HUES64 (cell line): ENCODE measurements at regions not wholly inside any gene's neighbourhood (a gene's known extent, or its start where the extent isn't known, plus 50 kb on each side); places are given as distances from the start of the nearest gene placed in this dataset.

ENCODE experiments used
- H3K27ac ChIP-seq: 2 replicates; pipeline ENCODE4 v1.7.0; 2013; ENCODE audit warnings: low read depth, low read length, inconsistent platforms
- H3K27me3 ChIP-seq: 2 replicates; pipeline ENCODE4 v1.6.1; 2013; ENCODE audit warnings: mild to moderate bottlenecking, low read length; ENCODE audit not compliant: insufficient read depth
- H3K36me3 ChIP-seq: 2 replicates; pipeline ENCODE4 v1.6.1; 2013; ENCODE audit warnings: mild to moderate bottlenecking, low read length; ENCODE audit not compliant: insufficient read depth
- H3K4me1 ChIP-seq: 2 replicates; pipeline ENCODE4 v1.6.1; 2013; ENCODE audit warnings: mild to moderate bottlenecking, low read length, moderate library complexity; ENCODE audit not compliant: insufficient read depth
- H3K4me3 ChIP-seq: 2 replicates; pipeline ENCODE4 v1.5.1; 2013; ENCODE audit warnings: mild to moderate bottlenecking, low read length, moderate library complexity
- H3K9ac ChIP-seq: 2 replicates; pipeline ENCODE4 v1.6.1; 2013; ENCODE audit warnings: mild to moderate bottlenecking, low read depth, low read length
- H3K9me3 ChIP-seq: 2 replicates; pipeline ENCODE4 v1.6.1; 2013; ENCODE audit warnings: low read depth, low read length; ENCODE audit not compliant: insufficient read depth
- WGBS: fragments of 150-250, 120-280 bp; methylation state at CpG from one replicate; pipeline ENCODE4 v1.1.7; 2013; ENCODE audit warnings: missing lambda C conversion rate; 5-methylcytosine and 5-hydroxymethylcytosine counted together

DNA sequence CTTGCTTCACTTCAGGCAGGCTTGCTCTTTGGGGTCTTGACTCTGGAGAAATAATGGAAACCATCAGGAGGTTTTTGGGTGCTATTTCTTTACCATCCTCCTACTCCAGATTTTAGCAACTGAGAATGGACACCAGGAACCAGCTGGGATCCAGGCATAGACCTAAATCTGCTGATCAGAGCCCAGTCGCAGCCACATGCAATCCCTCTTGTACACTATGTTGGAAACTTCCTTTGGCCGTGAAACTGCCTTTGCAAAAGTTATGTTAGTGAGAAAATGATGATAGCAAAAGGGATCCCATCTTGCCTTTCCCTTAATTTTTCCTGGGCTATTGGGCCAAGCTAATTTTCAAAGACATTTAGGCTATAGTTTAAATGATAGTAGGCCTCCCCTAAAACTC is 158.8 kb upstream of the ARL4C start:
- Histone ChIP-seq H3K27ac (no peak overlapping the region), H3K4me1 (no peaks in the 10 kb centered on the region), H3K9me3 (no peaks in the 10 kb centered on the region), H3K9ac (no peak overlapping the region), H3K4me3 (no peak overlapping the region), H3K36me3 (no peaks in the 10 kb centered on the region), H3K27me3 (no peaks in the 10 kb centered on the region)
- 98% methylated on average over 2 of the region's 2 CpGs for WGBS

- H3K36me3 ChIP-seq = no peaks in the 10 kb centered on the region
- H3K27ac ChIP-seq = no peak overlapping the region
- no peaks in the 10 kb centered on the region for H3K27me3 ChIP-seq
- WGBS = 98% methylated on average over 6 of the region's 6 CpGs
- H3K9me3 ChIP-seq = no peaks in the 10 kb centered on the region
- H3K9ac ChIP-seq = no peak overlapping the region
- no peak overlapping the region for H3K4me3 ChIP-seq
- H3K4me1 ChIP-seq = no peaks in the 10 kb centered on the region
Observed at GRCh38 chr2:234650911-234651310, 154.0 kb upstream of the ARL4C start.

DNA sequence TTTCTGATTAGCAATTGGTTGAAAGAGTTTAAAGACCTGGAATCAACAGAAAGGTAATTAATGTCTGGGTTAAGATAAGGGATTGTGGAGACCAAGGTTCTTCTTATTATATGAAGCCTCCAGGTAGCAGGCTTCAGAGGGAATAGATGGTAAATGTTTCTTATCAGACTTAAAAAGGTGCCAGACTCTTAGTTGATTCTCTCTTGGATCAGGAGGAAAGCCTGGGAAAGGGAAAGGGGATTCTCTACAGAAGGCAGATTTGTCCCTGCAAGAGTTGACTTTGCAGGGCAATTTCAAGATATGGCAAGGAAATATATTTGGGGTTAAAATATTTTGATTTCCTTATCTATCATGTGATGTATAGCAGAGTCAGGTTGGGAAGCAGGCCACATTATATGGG is 153.1 kb upstream of the ARL4C start:
- Histone ChIP-seq H3K4me3 (no peak overlapping the region), H3K4me1 (no peaks in the 10 kb centered on the region), H3K9me3 (no peaks in the 10 kb centered on the region), H3K27ac (no peak overlapping the region), H3K36me3 (no peaks in the 10 kb centered on the region), H3K27me3 (no peaks in the 10 kb centered on the region), H3K9ac (no peak overlapping the region)

DNA sequence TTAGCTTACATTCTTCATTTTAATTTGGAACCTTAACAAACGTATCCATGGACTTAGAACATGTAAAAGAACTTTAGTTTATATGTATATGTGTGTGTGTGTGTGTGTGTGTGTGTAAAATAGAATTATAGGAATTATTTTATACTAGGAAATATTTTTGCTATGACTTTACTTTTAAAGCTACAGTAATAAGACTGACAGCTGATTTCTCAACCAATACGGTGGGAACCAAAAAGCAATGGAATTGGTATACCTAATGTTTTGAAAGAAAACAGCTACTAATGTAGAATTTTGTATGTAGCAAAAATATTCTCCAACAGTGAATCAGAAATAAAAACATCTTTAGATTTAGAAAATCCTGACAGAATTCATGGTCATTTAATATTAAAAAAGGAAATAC is 146.5 kb upstream of the ARL4C start:
- Histone ChIP-seq H3K4me1 (no peaks in the 10 kb centered on the region; the same call in 1 of the 2 replicates), H3K27me3 (no peaks in the 10 kb centered on the region), H3K9ac (no peak overlapping the region), H3K4me3 (no peak overlapping the region), H3K27ac (no peak overlapping the region), H3K9me3 (peaks cover 26% of the 10 kb centered on the region), H3K36me3 (no peaks in the 10 kb centered on the region)
- no CpG with 5 or more reads among the region's 2 CpGs for WGBS

- Histone ChIP-seq H3K9ac (no peak overlapping the region), H3K4me1 (no peaks in the 10 kb centered on the region; the same call in 1 of the 2 replicates), H3K27ac (no peak overlapping the region; the same call in 1 of the 2 replicates), H3K27me3 (no peaks in the 10 kb centered on the region), H3K36me3 (no peaks in the 10 kb centered on the region), H3K9me3 (peaks cover 29% of the 10 kb centered on the region), H3K4me3 (no peak overlapping the region)
- WGBS = 22% methylated on average over 2 of the region's 2 CpGs
Observed at GRCh38 chr2:234641086-234641485, 144.2 kb upstream of the ARL4C start.

GRCh38 chr2:234640657-234641056 is 143.8 kb upstream of the ARL4C start:
- H3K9me3 ChIP-seq = peaks cover 29% of the 10 kb centered on the region
- H3K27me3 ChIP-seq = no peaks in the 10 kb centered on the region
- no CpG with 5 or more reads among the region's 1 CpG for WGBS
- no peak overlapping the region for H3K4me3 ChIP-seq
- no peaks in the 10 kb centered on the region; the same call in 1 of the 2 replicates for H3K4me1 ChIP-seq
- no peak overlapping the region for H3K27ac ChIP-seq
- no peak overlapping the region for H3K9ac ChIP-seq
- no peaks in the 10 kb centered on the region for H3K36me3 ChIP-seq

GRCh38 chr2:234638966-234639365 is 142.1 kb upstream of the ARL4C start:
- no peak overlapping the region for H3K9ac ChIP-seq
- H3K36me3 ChIP-seq = no peaks in the 10 kb centered on the region
- H3K27me3 ChIP-seq = no peaks in the 10 kb centered on the region
- H3K9me3 ChIP-seq = peaks cover 28% of the 10 kb centered on the region
- H3K27ac ChIP-seq = no peak overlapping the region
- no peaks in the 10 kb centered on the region; the same call in 1 of the 2 replicates for H3K4me1 ChIP-seq
- H3K4me3 ChIP-seq = no peak overlapping the region
- WGBS = 100% methylated on average over 1 of the region's 1 CpG

DNA sequence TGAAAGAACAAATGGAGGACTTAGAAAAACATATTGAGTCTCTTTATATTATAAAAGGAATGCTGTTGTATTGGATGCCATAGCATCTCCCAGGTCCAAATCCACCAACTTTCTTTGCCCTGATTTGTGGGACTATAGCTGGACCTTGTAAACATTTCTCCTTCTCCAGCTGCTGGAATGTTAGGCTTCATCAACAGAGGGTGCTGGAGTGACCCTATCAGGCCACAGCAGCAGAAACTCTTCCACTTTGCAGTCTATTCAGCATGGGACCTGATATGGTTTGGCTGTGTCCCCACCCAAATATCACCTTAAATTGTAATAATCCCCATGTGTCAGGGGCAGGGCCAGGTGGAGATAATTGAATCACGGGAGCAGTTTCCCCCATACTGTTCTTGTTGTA is 138.4 kb upstream of the ARL4C start:
- H3K36me3 ChIP-seq = no peaks in the 10 kb centered on the region
- 86% methylated on average over 1 of the region's 1 CpG for WGBS
- no peak overlapping the region for H3K4me3 ChIP-seq
- no peak overlapping the region for H3K27ac ChIP-seq
- H3K9me3 ChIP-seq = peaks cover 4% of the 10 kb centered on the region; the same call in 1 of the 2 replicates
- peaks cover 31% of the 10 kb centered on the region for H3K4me1 ChIP-seq
- H3K27me3 ChIP-seq = no peaks in the 10 kb centered on the region
- H3K9ac ChIP-seq = no peak overlapping the region

DNA sequence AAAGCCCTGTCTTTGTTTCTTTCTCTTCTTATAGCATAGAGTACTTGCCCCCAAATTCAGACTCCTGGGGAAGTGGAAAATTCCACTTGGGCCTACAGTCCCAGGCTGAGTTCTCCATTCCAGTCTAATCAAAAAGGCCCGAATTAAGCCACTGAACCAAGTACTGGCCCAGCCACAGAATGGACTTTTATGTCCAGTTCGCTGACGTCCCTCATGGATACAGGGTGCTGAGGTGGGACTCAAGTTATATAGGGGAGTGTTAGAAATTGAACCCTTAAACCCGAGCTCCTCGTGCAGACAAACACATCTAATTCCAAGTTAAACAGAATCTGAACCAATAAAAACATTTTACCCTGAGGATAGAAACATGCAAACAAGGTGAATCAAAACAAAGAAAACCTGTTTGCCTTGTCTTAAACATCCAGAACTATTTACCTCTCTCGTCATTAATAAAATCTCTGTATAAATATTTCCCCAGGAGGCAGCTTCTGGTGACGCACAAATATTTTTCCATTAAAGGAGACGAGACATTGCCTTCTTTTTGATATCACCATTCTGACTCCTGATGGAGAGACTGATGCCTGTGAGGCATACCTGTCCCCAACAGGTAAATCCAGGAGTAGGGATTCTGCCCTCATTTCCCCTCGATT is 136.8 kb upstream of the ARL4C start:
- Histone ChIP-seq H3K4me3 (no peak overlapping the region), H3K36me3 (no peaks in the 10 kb centered on the region), H3K27me3 (no peaks in the 10 kb centered on the region), H3K27ac (no peak overlapping the region), H3K9ac (no peak overlapping the region), H3K4me1 (peaks cover 36% of the 10 kb centered on the region), H3K9me3 (peaks cover 4% of the 10 kb centered on the region; the same call in 1 of the 2 replicates)
- 97% methylated on average over 9 of the region's 9 CpGs for WGBS

DNA sequence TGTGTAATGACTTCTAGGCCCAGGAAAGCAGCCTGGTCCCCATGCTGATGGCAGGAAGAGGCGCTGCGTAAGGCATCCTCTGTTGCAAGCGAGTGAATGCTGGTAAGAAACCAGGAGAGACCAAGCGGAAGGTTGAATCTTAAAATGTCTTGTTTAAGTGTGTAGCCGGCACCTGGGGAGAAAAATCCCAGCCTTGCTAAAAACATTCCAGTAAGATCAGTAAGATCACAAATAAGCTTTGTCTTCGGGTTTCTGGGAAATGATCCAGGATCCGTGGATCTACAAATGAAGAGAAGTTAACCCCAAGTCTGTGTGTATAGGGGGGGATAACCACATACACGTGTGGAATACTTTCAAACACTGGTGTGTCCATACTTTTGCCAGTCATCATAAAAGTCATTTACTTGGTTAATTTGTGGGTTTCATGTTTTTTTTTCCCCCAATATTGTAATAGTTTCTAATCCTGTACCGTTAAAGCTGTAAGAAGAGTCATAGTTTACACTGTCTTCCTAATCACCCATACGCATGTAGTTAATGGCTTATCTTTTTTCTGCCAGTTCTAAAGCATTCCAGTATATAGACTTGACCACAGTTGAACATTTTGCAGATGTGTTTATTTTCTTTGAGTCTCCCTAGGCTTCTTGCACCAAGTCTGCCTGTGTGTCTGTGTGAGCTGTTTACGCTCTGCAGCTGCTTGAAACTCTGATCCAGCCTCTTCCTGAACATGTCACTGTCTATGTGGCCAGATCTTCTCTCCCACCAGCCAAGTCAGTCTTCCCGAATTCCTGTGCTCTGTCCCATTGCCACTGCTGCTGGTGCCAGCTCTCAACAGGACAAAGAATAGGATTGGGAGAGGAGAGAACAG is 135.9 kb upstream of the ARL4C start:
- Histone ChIP-seq H3K4me3 (no peak overlapping the region; the same call in 1 of the 2 replicates), H3K9ac (no peak overlapping the region), H3K36me3 (no peaks in the 10 kb centered on the region), H3K27ac (peak overlapping the region; percentile 78; the same call in 1 of the 2 replicates), H3K27me3 (no peaks in the 10 kb centered on the region), H3K9me3 (peaks cover 4% of the 10 kb centered on the region; the same call in 1 of the 2 replicates), H3K4me1 (peaks cover 38% of the 10 kb centered on the region)
- WGBS = 59% methylated on average over 12 of the region's 12 CpGs
